ENCODE measurements at regions not wholly inside any gene's neighbourhood (a gene's known extent, or its start where the extent isn't known, plus 50 kb on each side); places are given as distances from the start of the nearest gene placed in this dataset.

DNA sequence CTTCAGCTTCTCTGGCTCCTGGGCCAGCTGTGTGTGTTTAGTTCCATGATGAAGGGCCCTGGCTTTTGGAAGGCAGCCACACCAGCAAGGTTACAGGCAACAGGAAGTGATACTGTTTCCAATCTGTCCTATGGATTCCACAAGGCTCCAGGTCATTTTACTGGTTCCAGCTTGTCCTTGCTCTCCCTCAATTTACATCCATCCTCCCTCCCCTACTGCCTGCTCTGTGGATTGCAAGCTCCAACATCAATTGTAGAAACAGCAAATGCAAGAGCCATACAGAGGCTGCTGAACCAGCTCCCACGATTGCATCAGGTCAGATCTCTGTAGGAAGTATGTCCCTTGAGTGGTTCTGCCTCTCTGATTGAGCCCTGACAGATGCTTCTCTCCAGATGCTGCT lies 409.8 kb downstream of the NTRK2 start:
- TF ChIP-seq POLR2AphosphoS5 (IDR thresholded peaks at IDR 0.05; ENCODE audit: low read depth, low read length), result no peak
- no peak for TF ChIP-seq POLR2A (IDR thresholded peaks at IDR 0.05; ENCODE audit: low read depth, low read length)
- no peak for TF ChIP-seq TAF1 (IDR thresholded peaks at IDR 0.05; ENCODE audit: borderline replicate concordance, low read depth, low read length)
